AG04450 (cell line): ENCODE measurements at regions not wholly inside any gene's neighbourhood (a gene's known extent, or its start where the extent isn't known, plus 50 kb on each side); places are given as distances from the start of the nearest gene placed in this dataset.

Experiments
- CTCF ChIA-PET: fragments of 300-600, 350-600 bp; formaldehyde crosslinking; extraction: SDS; loops from one replicate; lab custom pipeline; 2022; ENCODE audit warnings: antibody characterized with exemption, inconsistent platforms; lab: Charles Lee
- POLR2A ChIA-PET: fragments of 350-600 bp; formaldehyde crosslinking; extraction: SDS; loops from one replicate; lab custom pipeline; 2021; ENCODE audit warnings: antibody characterized with exemption, inconsistent platforms; lab: Yijun Ruan, JAX
- DNase-seq: peaks from one replicate; pipeline ENCODE4 v3.0.0-alpha.2; 2011; ENCODE audit warnings: low read depth, low spot score
- H3K27ac ChIP-seq: one replicate; pipeline ENCODE4 v1.5.1; 2012; ENCODE audit warnings: low read depth, low read length, control low read depth
- H3K27me3 ChIP-seq: one replicate; pipeline ENCODE4 v1.6.0; 2012; ENCODE audit warnings: low read length; ENCODE audit not compliant: control insufficient read depth, insufficient read depth
- H3K4me3 ChIP-seq: 2 replicates; pipeline ENCODE4 v1.5.1; 2011; ENCODE audit warnings: mild to moderate bottlenecking, low read depth, low read length, control low read depth
- H3K9me3 ChIP-seq: 2 replicates; pipeline ENCODE4 v1.5.1; 2012; ENCODE audit warnings: low read length; ENCODE audit not compliant: control insufficient read depth, insufficient read depth
- TF ChIP-seq, protein P1 (sequence below): IDR thresholded peaks from 2 replicates; pipeline ENCODE4 v1.5.1; 2011; ENCODE audit warnings: low read depth, low read length, control low read depth, inconsistent platforms

DNA sequence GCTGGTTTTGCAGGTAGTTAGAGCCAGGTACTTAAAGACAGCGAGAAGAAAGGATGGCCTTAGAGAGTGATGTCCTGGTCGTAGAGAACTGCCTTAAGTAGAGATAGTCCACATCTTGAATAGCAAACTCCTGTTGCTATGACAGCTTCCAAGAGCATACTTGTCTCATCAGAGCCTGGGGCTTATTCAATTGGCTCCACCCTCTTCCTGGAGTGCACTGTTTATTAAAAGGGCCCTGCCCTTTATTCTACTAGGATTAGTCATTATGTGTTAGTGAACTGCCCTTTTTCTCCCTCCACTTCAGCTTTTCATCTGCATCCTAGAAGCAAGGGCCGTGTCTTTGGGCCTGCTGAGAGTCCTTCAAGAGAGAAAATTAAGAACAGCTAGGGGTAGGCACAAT, 94.5 kb upstream of the EOLA2 start:
- Histone ChIP-seq H3K9me3 (no peaks in the 10 kb centered on the region), H3K27ac (no peak overlapping the region), H3K27me3 (no peaks in the 10 kb centered on the region), H3K4me3 (no peak overlapping the region)
- POLR2A ChIA-PET: interaction anchor here (0.6 kb wide), 2 partner anchors 168 to 487 kb away, joined by 3 read pairs; no protein-coding TSS in a partner anchor
- TF ChIP-seq, protein P1, sequence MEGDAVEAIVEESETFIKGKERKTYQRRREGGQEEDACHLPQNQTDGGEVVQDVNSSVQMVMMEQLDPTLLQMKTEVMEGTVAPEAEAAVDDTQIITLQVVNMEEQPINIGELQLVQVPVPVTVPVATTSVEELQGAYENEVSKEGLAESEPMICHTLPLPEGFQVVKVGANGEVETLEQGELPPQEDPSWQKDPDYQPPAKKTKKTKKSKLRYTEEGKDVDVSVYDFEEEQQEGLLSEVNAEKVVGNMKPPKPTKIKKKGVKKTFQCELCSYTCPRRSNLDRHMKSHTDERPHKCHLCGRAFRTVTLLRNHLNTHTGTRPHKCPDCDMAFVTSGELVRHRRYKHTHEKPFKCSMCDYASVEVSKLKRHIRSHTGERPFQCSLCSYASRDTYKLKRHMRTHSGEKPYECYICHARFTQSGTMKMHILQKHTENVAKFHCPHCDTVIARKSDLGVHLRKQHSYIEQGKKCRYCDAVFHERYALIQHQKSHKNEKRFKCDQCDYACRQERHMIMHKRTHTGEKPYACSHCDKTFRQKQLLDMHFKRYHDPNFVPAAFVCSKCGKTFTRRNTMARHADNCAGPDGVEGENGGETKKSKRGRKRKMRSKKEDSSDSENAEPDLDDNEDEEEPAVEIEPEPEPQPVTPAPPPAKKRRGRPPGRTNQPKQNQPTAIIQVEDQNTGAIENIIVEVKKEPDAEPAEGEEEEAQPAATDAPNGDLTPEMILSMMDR: no peak
- no peak for DNase-seq
- CTCF ChIA-PET: no interaction called here

DNA sequence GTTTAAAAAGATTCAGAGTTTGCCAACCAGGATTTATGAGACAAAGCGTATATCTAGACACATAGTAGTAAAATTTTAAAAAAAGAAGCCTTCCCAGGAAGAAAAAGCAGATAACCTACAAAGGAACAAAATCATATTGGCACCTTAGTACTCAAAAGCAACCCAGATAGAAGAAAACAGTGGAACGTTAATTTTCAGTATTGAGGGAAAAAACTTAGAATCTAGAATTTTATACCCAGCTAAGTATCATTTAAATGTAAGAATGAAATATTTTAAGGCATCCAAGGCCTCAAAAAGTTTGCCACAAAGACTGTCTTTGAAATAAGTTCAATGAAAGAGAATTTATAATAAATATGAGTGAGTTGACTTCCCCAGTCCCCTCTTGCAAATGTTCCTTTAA, 96.5 kb upstream of the EOLA2 start:
- ChIA-PET CTCF (no interaction called here), POLR2A (no interaction called here)
- Histone ChIP-seq H3K4me3 (no peak overlapping the region), H3K27me3 (no peaks in the 10 kb centered on the region), H3K9me3 (no peaks in the 10 kb centered on the region), H3K27ac (no peak overlapping the region)
- no peak for DNase-seq
- TF ChIP-seq, protein P1: no peak

DNA sequence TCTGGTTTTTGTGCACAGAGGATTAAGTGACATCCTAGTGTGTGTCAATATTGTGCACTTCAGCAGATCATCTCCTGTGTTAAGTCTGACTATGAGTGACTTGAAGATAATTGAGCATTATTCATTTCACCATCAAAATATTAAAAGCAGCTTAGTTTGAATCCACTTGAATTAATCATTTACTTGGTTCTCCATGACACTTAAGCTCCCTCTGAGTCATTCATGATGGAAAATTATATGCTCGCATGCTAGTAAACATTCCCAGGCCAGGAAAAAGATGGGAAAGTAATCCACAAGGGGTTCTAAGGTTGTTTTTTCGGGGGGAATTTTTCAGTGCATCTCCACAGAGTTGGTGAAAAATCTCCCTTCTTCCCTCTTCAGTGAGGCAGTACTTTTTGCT, 97.2 kb upstream of the EOLA2 start:
- ChIA-PET CTCF (no interaction called here), POLR2A (no interaction called here)
- Histone ChIP-seq H3K27ac (peak overlapping the region; percentile 31), H3K9me3 (no peaks in the 10 kb centered on the region), H3K27me3 (no peaks in the 10 kb centered on the region), H3K4me3 (no peak overlapping the region)
- TF ChIP-seq, protein P1: no peak
- no peak for DNase-seq

DNA sequence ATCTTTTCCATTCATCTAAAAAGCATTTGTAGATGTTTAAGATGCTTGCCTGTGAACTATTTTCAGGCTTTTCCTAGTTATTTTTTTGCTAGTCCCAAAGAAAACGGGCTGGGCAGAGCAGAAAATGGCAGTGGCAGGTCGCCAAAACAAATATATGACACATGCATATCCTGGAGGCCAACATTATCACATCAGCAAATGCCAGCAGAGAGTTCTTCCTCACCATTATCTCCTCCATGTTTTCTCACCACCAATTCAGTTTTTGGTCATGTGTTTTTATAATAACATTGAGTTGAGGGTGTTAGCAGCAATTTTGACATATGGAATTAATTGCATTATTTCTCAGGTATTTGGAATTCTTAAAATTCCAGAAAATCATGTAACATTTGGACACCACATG, 97.9 kb upstream of the EOLA2 start:
- CTCF ChIA-PET: interaction anchor here (1.4 kb wide), 1 partner anchor 326 kb away, joined by 3 read pairs; the partner anchor contains the start of gene MAMLD1
- TF ChIP-seq, protein P1: no peak
- Histone ChIP-seq H3K9me3 (no peaks in the 10 kb centered on the region), H3K27me3 (no peaks in the 10 kb centered on the region), H3K27ac (peak overlapping the region; percentile 31), H3K4me3 (no peak overlapping the region)
- POLR2A ChIA-PET: no interaction called here
- DNase-seq: no peak

DNA sequence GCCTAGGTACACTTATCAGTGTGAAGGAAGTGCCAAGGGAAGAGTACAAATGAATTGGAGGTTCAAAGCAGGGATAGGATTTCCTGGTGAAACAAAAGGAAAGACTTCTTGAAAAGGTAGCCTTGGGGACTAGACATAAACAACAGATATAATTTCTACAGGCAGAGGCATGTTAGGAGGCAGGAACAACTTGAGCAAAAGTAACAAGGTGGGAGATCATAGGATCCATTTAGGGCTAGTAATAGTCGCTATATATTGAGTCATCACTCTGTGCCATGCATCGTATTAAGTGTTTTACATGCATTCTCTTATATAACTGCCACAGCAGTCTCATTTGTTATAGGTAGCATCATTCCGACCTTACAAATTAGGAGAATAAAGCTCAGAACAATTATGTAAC, 98.3 kb upstream of the EOLA2 start:
- TF ChIP-seq, protein P1: no peak
- Histone ChIP-seq H3K4me3 (no peak overlapping the region), H3K27ac (no peak overlapping the region), H3K9me3 (no peaks in the 10 kb centered on the region), H3K27me3 (no peaks in the 10 kb centered on the region)
- CTCF ChIA-PET: interaction anchor here (1.4 kb wide), 1 partner anchor 326 kb away, joined by 3 read pairs; the partner anchor contains the start of gene MAMLD1
- POLR2A ChIA-PET: interaction anchor here (0.9 kb wide), 1 partner anchor 97 kb away, joined by 3 read pairs; no protein-coding TSS in a partner anchor
- no peak for DNase-seq
